ENCODE measurements at regions not wholly inside any gene's neighbourhood (a gene's known extent, or its start where the extent isn't known, plus 50 kb on each side); places are given as distances from the start of the nearest gene placed in this dataset.

- TF ChIP-seq CTCF (IDR thresholded peaks at IDR 0.05) (no peak), POLR2A (IDR thresholded peaks at IDR 0.05) (no peak)
Observed at GRCh38 chr6:156420172-156420993, 356.8 kb upstream of the ARID1B start.
